Heart left ventricle (tissue), 16 donors: ENCODE measurements at regions not wholly inside any gene's neighbourhood (a gene's known extent, or its start where the extent isn't known, plus 50 kb on each side); places are given as distances from the start of the nearest gene placed in this dataset.

ENCODE experiments used
- ATAC-seq, 4 donors: fragments of 200-7000 bp; cut with Tn5 transposase; one replicate each; pipeline ENCODE4 v1.9.1; 2020 to 2022; ENCODE audit warnings: moderate library complexity in 4 of 4, mild to moderate bottlenecking in 3 of 4, moderate number of reproducible peaks in 1 of 4
- DNase-seq, 5 donors: peaks; one replicate each; pipeline ENCODE4 v3.0.0-alpha.2; 2020
- H3K27ac ChIP-seq, 12 donors: fragments of 200-600 bp; sonication (generic) in 4 of 12; one replicate each; pipeline versions ENCODE4 v1.5.0 to v1.8.0; 2016 to 2022; ENCODE audit warnings: mild to moderate bottlenecking in 2 of 12
- H3K27me3 ChIP-seq, 9 donors: fragments of 200-600 bp; sonication (generic) in 2 of 9; one replicate each; pipeline versions ENCODE4 v1.5.1 to v1.8.0; 2016 to 2022; ENCODE audit warnings: mild to moderate bottlenecking in 3 of 9
- H3K36me3 ChIP-seq, 9 donors: fragments of 200-600 bp; sonication (generic) in 2 of 9; one replicate each; pipeline versions ENCODE4 v1.5.0 to v1.8.0; 2018 to 2022; ENCODE audit warnings: mild to moderate bottlenecking in 2 of 9
- H3K4me1 ChIP-seq, 12 donors: fragments of 200-600 bp; sonication (generic) in 4 of 12; one replicate each; pipeline versions ENCODE4 v1.5.0 to v1.8.0; 2016 to 2022; ENCODE audit warnings: mild to moderate bottlenecking in 3 of 12
- H3K4me3 ChIP-seq, 12 donors: fragments of 200-600 bp; sonication (generic) in 4 of 12; one replicate each; pipeline versions ENCODE4 v1.5.0 to v1.8.0; 2017 to 2022; ENCODE audit warnings: mild to moderate bottlenecking in 9 of 12, moderate library complexity in 4 of 12
- H3K9me3 ChIP-seq, 12 donors: fragments of 200-600 bp; sonication (generic) in 4 of 12; one replicate each; pipeline versions ENCODE4 v1.5.0 to v1.8.0; 2016 to 2022; ENCODE audit warnings: mild to moderate bottlenecking in 1 of 12
- CTCF ChIP-seq, 12 donors: fragments of 200-600 bp; sonication (generic) in 4 of 12; IDR thresholded peaks; one replicate each; pipeline versions ENCODE4 v1.5.0 to v1.8.0; 2018 to 2022; ENCODE audit warnings: antibody characterized with exemption in 12 of 12, mild to moderate bottlenecking in 5 of 12
- POLR2A ChIP-seq, 2 donors: fragments of 450-650 bp; IDR thresholded peaks; one replicate each; pipeline ENCODE4 v1.6.1; 2017; ENCODE audit warnings: antibody characterized with exemption in 2 of 2, mild to moderate bottlenecking in 2 of 2, moderate library complexity in 2 of 2
- WGBS, 4 donors: extraction: QIAGEN DNeasy Blood & Tissue Kit in 2 of 4; methylation state at CpG; one replicate each; pipeline versions ENCODE4 v1.1.5 to v1.1.7; 2013 to 2018; 5-methylcytosine and 5-hydroxymethylcytosine counted together
- intact Hi-C, 10 donors: fragments of 100-400 bp; cut with DNase I; formaldehyde crosslinking; loops; one replicate each; pipeline versions ENCODE4 v1.11.1 to v1.14.2; 2022
- donor health status: ischemic (EF 13 %, LVEDD 7.1; RV severe dilation, severe dysfunction).
- donor health status: healthy with polysubstance abuse.
- donor health status: DM: no; HTN: yes; CAD: no.
- donor health status: DM: no; HTN: no; CAD: no.
- donor health status: ischemic (EF 25% LVEDD 6.9; RV normal size, moderate dysfunction).
- donor health status: ischemic (EF 25% LVEDD 5.7; RV mildly dilated, moderate dysfunction).
- donor health status: healthy.
- donor health status: DM: yes; HTN: yes; CAD: no.
- donor health status: ischemic (EF 35%, LVEDD 5.7; RV mildly dilated, moderate dysfunction).
- donor health status: nonischemic (EF 11% LVEDD 7.7; RV severe dilation, severe dysfunction).
- donor health status: DM: yes; HTN: yes; CAD: no.
- donor health status: PGD.
- donor health status: ischemic (EF 29% LVEDD 5.4; RV normal size, mild dysfunction).
- donor health status: nonischemic (EF 23%, LVEDD 6.1; RV moderate dilation, normal function).

GRCh38 chr15:96158938-96159337 is 171.6 kb upstream of the NR2F2 start:
- DNase-seq (peak in 3 of 5 donors; percentile 35 to 39 (median 38)), ATAC-seq (peak; percentile 46 to 83 (median 58))
- peaks cover 0 to 30% (median 4%) of the 10 kb centered on the region in 12 donors for H3K4me1 ChIP-seq
- no peaks in the 10 kb centered on the region for H3K9me3 ChIP-seq
- intact Hi-C loops = loop anchor here in 1 of 10 donors (10.0 kb wide), 1 partner anchor 64 kb away; no protein-coding TSS in a partner anchor
- peak overlapping the region in 1 of 12 donors; percentile 5 for H3K4me3 ChIP-seq
- TF ChIP-seq POLR2A (IDR thresholded peaks at IDR 0.05) (no peak), CTCF (IDR thresholded peaks at IDR 0.05) (no peak)
- H3K27me3 ChIP-seq = no peaks in the 10 kb centered on the region
- 37 to 51% (median 44%) methylated on average over 5 of the region's 5 CpGs for WGBS, 4 donors
- no peaks in the 10 kb centered on the region for H3K36me3 ChIP-seq
- H3K27ac ChIP-seq = peak overlapping the region in 8 of 12 donors; percentile 1 to 51 (median 30)

- Histone ChIP-seq H3K27me3 (no peaks in the 10 kb centered on the region), H3K9me3 (no peaks in the 10 kb centered on the region), H3K4me3 (peak overlapping the region in 1 of 12 donors; percentile 13), H3K27ac (peak overlapping the region in 9 of 12 donors; percentile 0 to 51 (median 39)), H3K4me1 (peaks cover 0 to 30% (median 4%) of the 10 kb centered on the region in 12 donors), H3K36me3 (no peaks in the 10 kb centered on the region)
- 32 to 46% (median 37%) methylated on average over 8 of the region's 8 CpGs for WGBS, 4 donors
- ATAC-seq (peak in 2 of 4 donors; percentile 44 to 51), DNase-seq (peak; percentile 45 to 64 (median 55))
- TF ChIP-seq POLR2A (IDR thresholded peaks at IDR 0.05) (no peak), CTCF (IDR thresholded peaks at IDR 0.05) (no peak)
- intact Hi-C loops = loop anchor here in 2 of 10 donors (10.0 kb wide), 2 partner anchors 155 to 165 kb away; no protein-coding TSS in a partner anchor
Observed at GRCh38 chr15:96160269-96160668, 170.2 kb upstream of the NR2F2 start.

GRCh38 chr15:96160800-96161199 is 169.7 kb upstream of the NR2F2 start:
- no peak for DNase-seq
- peaks cover 0 to 33% (median 4%) of the 10 kb centered on the region in 12 donors for H3K4me1 ChIP-seq
- no peak overlapping the region for H3K4me3 ChIP-seq
- intact Hi-C loops = loop anchor here in 2 of 10 donors (10.0 kb wide), 2 partner anchors 154 to 164 kb away; no protein-coding TSS in a partner anchor
- H3K36me3 ChIP-seq = no peaks in the 10 kb centered on the region
- ATAC-seq = no peak
- H3K27me3 ChIP-seq = no peaks in the 10 kb centered on the region
- WGBS, 4 donors = 39 to 57% (median 49%) methylated on average over 1 of the region's 1 CpG
- TF ChIP-seq POLR2A (IDR thresholded peaks at IDR 0.05) = no peak
- TF ChIP-seq CTCF (IDR thresholded peaks at IDR 0.05) = no peak
- no peaks in the 10 kb centered on the region for H3K9me3 ChIP-seq
- H3K27ac ChIP-seq = peak overlapping the region in 9 of 12 donors; percentile 0 to 51 (median 39)

DNA sequence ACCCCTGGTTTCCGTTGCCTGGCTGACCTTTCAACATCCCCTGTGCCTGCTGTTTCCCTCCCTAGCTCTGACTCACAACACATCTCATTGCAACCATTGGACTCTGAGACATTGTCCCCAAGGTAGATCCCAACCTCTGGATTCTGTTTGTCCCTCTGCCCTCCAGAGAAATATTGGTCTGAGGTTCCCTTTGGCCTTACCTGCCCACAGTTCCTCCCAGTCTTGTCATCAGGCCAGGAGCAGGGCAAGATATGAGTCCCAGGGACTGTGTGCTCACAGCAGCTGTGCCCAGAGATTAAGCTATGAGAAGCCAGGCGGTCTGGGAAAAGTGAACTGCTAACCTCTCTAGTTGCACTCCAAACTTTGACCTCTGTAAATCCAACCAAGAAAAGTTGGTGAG is 168.2 kb upstream of the NR2F2 start:
- H3K27ac ChIP-seq = no peak overlapping the region
- ATAC-seq (no peak), DNase-seq (no peak)
- intact Hi-C loops = loop anchor here in 2 of 10 donors (10.0 kb wide), 2 partner anchors 152 to 162 kb away; no protein-coding TSS in a partner anchor
- H3K4me1 ChIP-seq = peaks cover 0 to 41% (median 4%) of the 10 kb centered on the region in 12 donors
- TF ChIP-seq CTCF (IDR thresholded peaks at IDR 0.05) (no peak), POLR2A (IDR thresholded peaks at IDR 0.05) (no peak)
- 76 to 80% (median 78%) methylated on average over 2 of the region's 2 CpGs for WGBS, 4 donors
- H3K4me3 ChIP-seq = no peak overlapping the region
- H3K36me3 ChIP-seq = no peaks in the 10 kb centered on the region
- H3K27me3 ChIP-seq = no peaks in the 10 kb centered on the region
- H3K9me3 ChIP-seq = no peaks in the 10 kb centered on the region
